Kidney epithelial cell (primary cell): ENCODE measurements at regions not wholly inside any gene's neighbourhood (a gene's known extent, or its start where the extent isn't known, plus 50 kb on each side); places are given as distances from the start of the nearest gene placed in this dataset.

Experiments used
- DNase-seq: peaks from one replicate; pipeline ENCODE4 v3.0.0-alpha.2; 2010; ENCODE audit warnings: low read depth
- H3K27me3 ChIP-seq: 2 replicates; pipeline ENCODE4 v1.6.0; 2011; ENCODE audit warnings: low read length; ENCODE audit not compliant: control insufficient read depth, insufficient read depth
- H3K36me3 ChIP-seq: 2 replicates; pipeline ENCODE4 v1.5.1; 2011; ENCODE audit warnings: low read length; ENCODE audit not compliant: control insufficient read depth, insufficient read depth
- H3K4me3 ChIP-seq: 2 replicates; pipeline ENCODE4 v1.5.1; 2011; ENCODE audit warnings: low read depth, mild to moderate bottlenecking, control low read depth, low read length
- CTCF ChIP-seq: IDR thresholded peaks from 2 replicates; pipeline ENCODE4 v1.5.1; 2011; ENCODE audit warnings: mild to moderate bottlenecking, moderate library complexity, low read length, control low read depth, inconsistent platforms; ENCODE audit not compliant: insufficient read depth, poor library complexity, severe bottlenecking

GRCh38 chr6:4647414-4648365, 128.5 kb upstream of the CDYL start:
- TF ChIP-seq CTCF: no peak
- DNase-seq: no peak
- Histone ChIP-seq H3K36me3 (no peaks in the 10 kb centered on the region), H3K27me3 (no peaks in the 10 kb centered on the region), H3K4me3 (peak overlapping the region; percentile 31)

DNA sequence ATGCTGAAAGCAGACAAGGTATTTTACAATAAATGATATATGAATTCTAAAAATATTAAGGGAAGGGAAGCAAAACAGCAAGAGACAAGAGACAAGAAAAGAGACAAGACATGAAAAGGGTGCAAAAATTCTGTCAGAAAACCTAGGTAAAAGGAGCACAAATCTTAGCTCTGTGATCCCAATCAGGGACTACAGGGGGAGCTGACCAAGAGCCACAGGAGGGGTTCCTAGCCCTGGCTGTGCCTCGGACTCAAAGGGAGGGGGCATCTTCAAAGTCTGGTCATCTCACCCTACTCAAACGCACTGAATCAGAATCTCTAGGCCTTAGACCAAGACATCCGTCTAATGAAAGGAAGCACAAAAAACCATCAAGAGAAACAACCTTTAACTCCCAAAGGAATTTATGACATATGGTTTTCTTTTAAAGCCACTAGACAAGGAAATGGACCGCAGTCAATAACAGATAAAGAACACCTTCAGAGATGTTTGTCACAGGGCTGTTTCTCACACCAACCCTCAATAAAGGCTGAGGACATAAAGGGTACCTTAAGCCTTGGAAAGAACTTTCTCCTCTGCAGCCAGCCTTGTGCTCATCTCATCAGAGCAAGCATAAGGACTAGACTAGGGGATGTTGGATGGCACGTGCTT, 130.4 kb upstream of the CDYL start:
- no peak for TF ChIP-seq CTCF
- no peak for DNase-seq
- H3K4me3 ChIP-seq: no peak overlapping the region
- H3K27me3 ChIP-seq: no peaks in the 10 kb centered on the region
- H3K36me3 ChIP-seq: no peaks in the 10 kb centered on the region

DNA sequence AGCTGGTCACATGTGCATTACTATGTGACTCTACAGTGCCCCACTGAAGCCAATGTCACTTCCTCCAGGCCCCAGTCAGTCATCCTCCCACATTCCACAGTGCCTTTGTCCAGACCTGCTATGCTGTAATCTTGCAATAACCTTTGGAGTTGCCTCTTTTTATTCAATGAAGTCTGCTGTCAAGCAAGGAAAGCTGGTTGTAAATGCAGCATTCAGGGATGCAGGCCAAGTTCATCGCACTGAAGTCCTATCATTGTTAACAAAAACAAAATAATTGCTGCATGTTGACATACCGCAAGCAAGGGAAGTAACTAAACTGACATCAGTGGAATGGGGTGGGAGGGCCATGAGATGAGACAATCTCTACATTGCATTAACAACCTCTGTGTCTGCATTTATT, 131.2 kb upstream of the CDYL start:
- DNase-seq: no peak
- H3K4me3 ChIP-seq: no peak overlapping the region
- no peaks in the 10 kb centered on the region for H3K36me3 ChIP-seq
- TF ChIP-seq CTCF: no peak
- H3K27me3 ChIP-seq: no peaks in the 10 kb centered on the region

DNA sequence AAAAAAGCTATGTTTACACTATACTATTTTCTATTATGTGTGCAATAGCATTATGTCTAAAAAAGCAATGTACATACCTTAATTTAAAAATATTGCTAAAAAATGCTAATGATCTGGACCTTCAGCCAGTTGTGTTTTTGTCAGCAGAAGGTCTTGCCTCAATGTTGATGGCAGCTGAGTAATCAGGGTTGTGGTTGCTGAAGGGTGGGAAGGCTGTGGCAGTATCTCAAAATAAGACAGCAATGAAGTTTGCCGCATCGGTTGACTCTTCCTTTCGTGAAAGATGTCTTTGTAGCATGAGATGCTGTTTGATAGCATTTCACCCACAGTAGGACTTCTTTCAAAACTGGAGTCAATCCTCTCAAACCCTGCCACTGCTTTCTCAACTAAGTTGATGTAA, 134.7 kb upstream of the CDYL start:
- DNase-seq: no peak
- H3K4me3 ChIP-seq: no peak overlapping the region
- H3K36me3 ChIP-seq: no peaks in the 10 kb centered on the region
- H3K27me3 ChIP-seq: no peaks in the 10 kb centered on the region
- no peak for TF ChIP-seq CTCF

DNA sequence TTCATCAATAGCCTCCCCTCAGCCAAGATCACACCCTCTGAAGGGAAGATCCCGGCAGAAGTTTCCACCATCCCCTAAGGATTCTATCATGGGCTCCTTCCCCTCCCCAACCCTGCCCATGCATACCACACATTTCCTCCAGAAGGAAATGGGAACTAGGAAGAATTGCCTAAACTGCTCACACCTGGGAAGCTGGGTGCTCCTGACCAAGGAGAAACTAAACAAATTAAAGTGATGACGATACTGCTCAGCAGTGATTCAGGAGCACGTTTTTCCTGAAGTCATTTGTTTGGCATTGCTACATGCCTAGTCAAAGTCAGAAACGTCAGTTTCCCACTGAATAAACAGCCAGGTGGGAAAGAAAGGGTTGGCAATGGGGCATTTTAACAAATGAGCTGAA, 136.1 kb upstream of the CDYL start:
- TF ChIP-seq CTCF: no peak
- peak; percentile 54 for DNase-seq
- H3K36me3 ChIP-seq: no peaks in the 10 kb centered on the region
- H3K4me3 ChIP-seq: no peak overlapping the region
- no peaks in the 10 kb centered on the region for H3K27me3 ChIP-seq
